Astrocyte (in vitro differentiated cells and primary cell): ENCODE measurements at regions not wholly inside any gene's neighbourhood (a gene's known extent, or its start where the extent isn't known, plus 50 kb on each side); places are given as distances from the start of the nearest gene placed in this dataset.

Source experiments
- EZH2 ChIP-seq: IDR thresholded peaks from 2 replicates; pipeline ENCODE4 v1.6.1; 2012; ENCODE audit warnings: mild to moderate bottlenecking, low read length, inconsistent platforms; ENCODE audit not compliant: insufficient read depth
- TF ChIP-seq, protein P1 (sequence below): IDR thresholded peaks from 2 replicates; pipeline ENCODE4 v1.5.1; 2011; ENCODE audit warnings: low read depth, mild to moderate bottlenecking, inconsistent platforms, low read length, moderate library complexity; ENCODE audit not compliant: insufficient read depth

- TF ChIP-seq, protein P1, sequence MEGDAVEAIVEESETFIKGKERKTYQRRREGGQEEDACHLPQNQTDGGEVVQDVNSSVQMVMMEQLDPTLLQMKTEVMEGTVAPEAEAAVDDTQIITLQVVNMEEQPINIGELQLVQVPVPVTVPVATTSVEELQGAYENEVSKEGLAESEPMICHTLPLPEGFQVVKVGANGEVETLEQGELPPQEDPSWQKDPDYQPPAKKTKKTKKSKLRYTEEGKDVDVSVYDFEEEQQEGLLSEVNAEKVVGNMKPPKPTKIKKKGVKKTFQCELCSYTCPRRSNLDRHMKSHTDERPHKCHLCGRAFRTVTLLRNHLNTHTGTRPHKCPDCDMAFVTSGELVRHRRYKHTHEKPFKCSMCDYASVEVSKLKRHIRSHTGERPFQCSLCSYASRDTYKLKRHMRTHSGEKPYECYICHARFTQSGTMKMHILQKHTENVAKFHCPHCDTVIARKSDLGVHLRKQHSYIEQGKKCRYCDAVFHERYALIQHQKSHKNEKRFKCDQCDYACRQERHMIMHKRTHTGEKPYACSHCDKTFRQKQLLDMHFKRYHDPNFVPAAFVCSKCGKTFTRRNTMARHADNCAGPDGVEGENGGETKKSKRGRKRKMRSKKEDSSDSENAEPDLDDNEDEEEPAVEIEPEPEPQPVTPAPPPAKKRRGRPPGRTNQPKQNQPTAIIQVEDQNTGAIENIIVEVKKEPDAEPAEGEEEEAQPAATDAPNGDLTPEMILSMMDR: no peak
- TF ChIP-seq EZH2: no peak
Measured at GRCh38 chr16:81175325-81175891, 63.1 kb upstream of the BCO1 start.
